ENCODE measurements at regions not wholly inside any gene's neighbourhood (a gene's known extent, or its start where the extent isn't known, plus 50 kb on each side); places are given as distances from the start of the nearest gene placed in this dataset.

DNA sequence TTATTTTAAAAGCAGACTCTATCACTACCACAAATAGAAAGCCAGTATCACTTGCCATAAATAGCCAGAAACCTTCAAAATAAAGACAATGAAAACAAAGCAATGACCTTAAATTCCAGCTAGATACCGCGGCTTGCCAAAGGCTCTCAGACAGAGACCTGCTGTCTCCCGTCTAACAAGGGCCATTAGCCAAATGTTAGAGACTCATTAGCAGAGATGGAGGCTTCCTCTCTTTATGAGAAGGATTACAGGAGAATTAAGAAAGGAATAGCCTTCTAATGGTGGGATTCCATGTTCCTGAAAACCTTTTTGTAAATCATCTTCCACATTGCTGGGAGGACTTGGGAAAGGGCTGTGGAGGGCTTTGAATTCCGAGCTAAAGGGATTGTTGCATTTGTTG is 206.7 kb downstream of the AACS start:
- H3K27ac ChIP-seq = no peak overlapping the region
- TF ChIP-seq CTCF (conservative IDR thresholded peaks at IDR 0.05) (no peak), ZFX (IDR thresholded peaks at IDR 0.05) (no peak)

DNA sequence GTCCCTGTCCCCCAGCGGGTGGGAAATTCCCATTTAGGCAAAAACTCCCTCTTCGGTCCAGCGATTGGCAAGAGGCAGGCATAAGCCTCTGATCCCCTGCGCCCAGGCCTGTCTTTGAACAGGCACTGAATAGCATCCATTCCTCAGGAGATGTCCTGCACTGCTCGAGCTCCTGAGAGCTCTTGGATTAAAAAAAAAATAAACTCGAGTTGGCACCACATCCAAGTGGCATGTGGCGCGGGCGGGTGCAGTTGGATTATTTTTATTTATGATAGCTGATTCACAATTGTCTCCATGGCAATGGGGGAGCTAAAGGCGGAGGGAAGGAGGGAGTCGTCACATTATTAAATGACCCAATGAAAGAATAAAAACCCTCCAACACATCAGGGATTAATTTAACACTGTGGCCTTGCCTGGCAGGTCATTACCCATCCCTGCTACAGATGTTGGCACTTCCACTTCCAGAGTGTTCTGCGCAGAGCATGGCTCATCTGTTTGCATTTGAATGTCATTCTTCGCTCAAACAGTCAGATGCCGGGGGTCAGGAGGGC is 207.2 kb downstream of the AACS start:
- TF ChIP-seq ZFX (IDR thresholded peaks at IDR 0.05) (no peak), CTCF (conservative IDR thresholded peaks at IDR 0.05) (no peak)
- no peak overlapping the region for H3K27ac ChIP-seq

- H3K27ac ChIP-seq = no peak overlapping the region
- no peak for TF ChIP-seq CTCF (conservative IDR thresholded peaks at IDR 0.05)
- TF ChIP-seq ZFX (IDR thresholded peaks at IDR 0.05) = no peak
These were observed 211.3 kb downstream of the AACS start for GRCh38 chr12:125276567-125276966.

- TF ChIP-seq CTCF (conservative IDR thresholded peaks at IDR 0.05) = no peak
- TF ChIP-seq ZFX (IDR thresholded peaks at IDR 0.05) = no peak
- no peak overlapping the region for H3K27ac ChIP-seq
These were observed 215.5 kb downstream of the AACS start for GRCh38 chr12:125280482-125281377.

GRCh38 chr12:125282921-125283320 is 217.7 kb downstream of the AACS start:
- TF ChIP-seq CTCF (conservative IDR thresholded peaks at IDR 0.05) = no peak
- TF ChIP-seq ZFX (IDR thresholded peaks at IDR 0.05) = no peak
- H3K27ac ChIP-seq = no peak overlapping the region

- TF ChIP-seq CTCF (conservative IDR thresholded peaks at IDR 0.05) (no peak), ZFX (IDR thresholded peaks at IDR 0.05) (no peak)
- no peak overlapping the region for H3K27ac ChIP-seq
These were observed 218.3 kb downstream of the AACS start for GRCh38 chr12:125283521-125283920.

DNA sequence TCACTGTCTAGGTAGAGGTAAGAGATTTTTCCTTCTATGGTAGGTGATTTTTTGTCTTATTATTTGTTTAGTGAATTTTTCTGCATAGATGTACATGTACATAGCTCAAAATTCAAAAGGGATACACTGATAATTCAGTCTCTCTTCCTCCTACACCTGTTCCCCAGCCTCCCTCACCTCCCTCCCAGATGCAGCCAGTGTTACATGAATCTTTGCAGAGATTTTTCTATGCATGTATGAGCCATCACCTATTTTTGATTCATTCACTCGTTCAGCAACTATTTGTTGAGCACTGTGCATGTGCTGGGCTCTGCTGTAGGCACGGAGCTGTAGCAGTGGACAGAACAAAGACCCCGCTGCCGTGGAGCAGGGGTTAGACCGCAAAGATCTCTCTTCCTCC is 218.9 kb downstream of the AACS start:
- TF ChIP-seq CTCF (conservative IDR thresholded peaks at IDR 0.05) (no peak), ZFX (IDR thresholded peaks at IDR 0.05) (no peak)
- no peak overlapping the region for H3K27ac ChIP-seq
